GM12864 (cell line): ENCODE measurements at regions not wholly inside any gene's neighbourhood (a gene's known extent, or its start where the extent isn't known, plus 50 kb on each side); places are given as distances from the start of the nearest gene placed in this dataset.

Experiments
- DNase-seq: peaks from one replicate; pipeline ENCODE4 v3.0.0-alpha.2; 2011; ENCODE audit warnings: low read depth
- H3K4me3 ChIP-seq: 2 replicates; pipeline ENCODE4 v1.5.1; 2011; ENCODE audit warnings: mild to moderate bottlenecking, low read depth, low read length, control low read depth
- TF ChIP-seq, protein P1 (sequence below): IDR thresholded peaks from 2 replicates; pipeline ENCODE4 v1.5.1; 2011; ENCODE audit warnings: low read depth, mild to moderate bottlenecking, moderate library complexity, low read length, control low read depth, inconsistent platforms; ENCODE audit errors: missing control alignments

GRCh38 chr13:88526853-88527215 is 855.7 kb downstream of the SLITRK5 start:
- TF ChIP-seq, protein P1, sequence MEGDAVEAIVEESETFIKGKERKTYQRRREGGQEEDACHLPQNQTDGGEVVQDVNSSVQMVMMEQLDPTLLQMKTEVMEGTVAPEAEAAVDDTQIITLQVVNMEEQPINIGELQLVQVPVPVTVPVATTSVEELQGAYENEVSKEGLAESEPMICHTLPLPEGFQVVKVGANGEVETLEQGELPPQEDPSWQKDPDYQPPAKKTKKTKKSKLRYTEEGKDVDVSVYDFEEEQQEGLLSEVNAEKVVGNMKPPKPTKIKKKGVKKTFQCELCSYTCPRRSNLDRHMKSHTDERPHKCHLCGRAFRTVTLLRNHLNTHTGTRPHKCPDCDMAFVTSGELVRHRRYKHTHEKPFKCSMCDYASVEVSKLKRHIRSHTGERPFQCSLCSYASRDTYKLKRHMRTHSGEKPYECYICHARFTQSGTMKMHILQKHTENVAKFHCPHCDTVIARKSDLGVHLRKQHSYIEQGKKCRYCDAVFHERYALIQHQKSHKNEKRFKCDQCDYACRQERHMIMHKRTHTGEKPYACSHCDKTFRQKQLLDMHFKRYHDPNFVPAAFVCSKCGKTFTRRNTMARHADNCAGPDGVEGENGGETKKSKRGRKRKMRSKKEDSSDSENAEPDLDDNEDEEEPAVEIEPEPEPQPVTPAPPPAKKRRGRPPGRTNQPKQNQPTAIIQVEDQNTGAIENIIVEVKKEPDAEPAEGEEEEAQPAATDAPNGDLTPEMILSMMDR: no peak
- no peak overlapping the region for H3K4me3 ChIP-seq
- DNase-seq: no peak

- TF ChIP-seq, protein P1: no peak
- no peak overlapping the region for H3K4me3 ChIP-seq
- DNase-seq: no peak
Observed at GRCh38 chr13:88541994-88542393, 870.8 kb downstream of the SLITRK5 start.

DNA sequence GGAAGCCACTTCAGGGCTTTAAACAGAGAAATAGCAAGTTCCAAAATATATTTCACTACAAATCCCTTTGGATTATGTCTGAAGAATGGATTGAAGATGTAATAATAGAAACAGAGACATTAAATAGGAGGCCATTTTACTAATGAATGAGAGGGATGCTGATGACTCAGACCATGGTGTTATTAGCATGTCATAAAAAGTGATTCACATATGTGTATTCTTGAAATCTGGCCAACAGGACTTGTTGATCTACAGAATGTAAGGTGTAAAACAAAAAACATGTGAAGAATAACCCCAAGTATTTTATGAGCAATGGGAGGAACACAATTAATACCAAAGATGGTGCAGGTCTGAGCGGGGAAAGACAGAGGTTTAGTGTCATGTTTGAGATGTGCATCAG is 873.7 kb downstream of the SLITRK5 start:
- H3K4me3 ChIP-seq: no peak overlapping the region
- DNase-seq: no peak
- TF ChIP-seq, protein P1: no peak

DNA sequence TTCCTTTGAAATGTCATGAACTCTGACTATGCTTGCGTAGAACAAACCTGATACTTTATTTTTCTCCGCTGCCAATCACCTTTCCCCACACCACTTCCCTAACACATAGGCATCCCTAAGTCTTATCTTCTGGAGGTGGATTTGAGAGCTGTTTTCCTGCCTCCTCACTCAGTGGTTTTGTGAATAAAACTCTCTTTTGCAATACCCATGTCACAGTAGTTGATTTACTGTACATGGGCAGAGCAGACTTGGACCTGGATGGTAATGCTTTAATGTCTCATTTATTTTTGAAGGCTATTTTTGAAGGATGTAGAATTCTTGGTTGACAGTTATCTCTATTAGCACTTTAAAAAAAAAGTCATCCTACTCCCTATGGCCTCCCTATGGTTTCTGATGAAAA is 881.8 kb downstream of the SLITRK5 start:
- H3K4me3 ChIP-seq: no peak overlapping the region
- DNase-seq: no peak
- TF ChIP-seq, protein P1: no peak

- TF ChIP-seq, protein P1: no peak
- no peak for DNase-seq
- H3K4me3 ChIP-seq: no peak overlapping the region
Observed at GRCh38 chr13:88565566-88565965, 894.4 kb downstream of the SLITRK5 start.

DNA sequence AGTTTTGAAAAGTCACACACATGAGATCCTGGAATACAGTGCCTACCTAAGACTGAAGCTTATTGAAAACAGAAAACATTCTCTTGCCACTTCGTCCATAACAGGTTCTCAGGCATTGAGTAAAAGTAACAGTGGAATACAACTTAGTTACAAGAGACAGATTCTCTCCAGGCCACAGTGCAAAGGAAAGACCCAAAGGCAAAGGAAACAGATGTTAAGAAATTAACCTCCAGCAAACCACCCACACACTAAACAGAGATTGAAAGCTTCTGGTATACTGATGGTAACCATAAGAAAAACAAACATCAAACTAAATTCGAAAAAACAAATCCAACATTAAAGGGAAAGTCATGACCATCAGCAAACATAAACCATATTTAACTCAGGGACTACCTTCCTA is 914.7 kb downstream of the SLITRK5 start:
- no peak for DNase-seq
- TF ChIP-seq, protein P1: no peak
- H3K4me3 ChIP-seq: no peak overlapping the region

DNA sequence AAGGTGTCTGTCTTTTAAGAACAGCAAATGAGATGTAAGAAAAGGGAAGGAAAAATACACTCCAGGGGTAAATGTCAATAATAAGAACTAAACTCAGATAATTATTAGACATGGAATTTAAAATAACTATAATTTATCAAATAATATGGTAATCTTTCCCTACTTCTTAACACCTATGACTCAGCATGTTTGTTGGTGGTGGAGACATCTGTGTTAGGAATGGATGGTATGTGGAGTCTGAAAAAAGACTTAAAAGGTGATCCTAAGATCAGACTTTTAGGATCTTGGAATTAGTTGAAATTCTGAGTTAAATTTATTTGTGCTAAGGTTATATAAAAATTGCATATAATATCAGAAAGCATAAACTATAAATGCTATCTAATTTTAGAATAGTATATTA is 915.1 kb downstream of the SLITRK5 start:
- TF ChIP-seq, protein P1: no peak
- no peak for DNase-seq
- no peak overlapping the region for H3K4me3 ChIP-seq
